ENCODE measurements at regions not wholly inside any gene's neighbourhood (a gene's known extent, or its start where the extent isn't known, plus 50 kb on each side); places are given as distances from the start of the nearest gene placed in this dataset.
"Not testable (repeated sequence)": the region's sequence is repeated elsewhere in the genome, so short reads cannot be mapped to it uniquely, and the experiment has no call there.

- no peaks in the 10 kb centered on the region for H3K36me3 ChIP-seq (ENCODE audit: insufficient read depth, low read length)
- H3K27ac ChIP-seq = no peak overlapping the region
- no peak overlapping the region for H3K9ac ChIP-seq (ENCODE audit: insufficient read length)
- no peak for DNase-seq (ENCODE audit: low read depth, low spot score)
- H3K9me3 ChIP-seq (ENCODE audit: low read depth, low read length) = no peaks in the 10 kb centered on the region
- TF ChIP-seq EZH2 (IDR thresholded peaks at IDR 0.05) = no peak
- TF ChIP-seq FOXP2 (optimal IDR thresholded peaks at IDR 0.05; ENCODE audit: control extremely low read depth, extremely low read length, insufficient read depth) = no peak
- no peak for TF ChIP-seq POLR2AphosphoS5 (IDR thresholded peaks at IDR 0.05; ENCODE audit: borderline replicate concordance, low read depth, low read length)
- H3K4me3 ChIP-seq = no peak overlapping the region
Measured at GRCh38 chr5:147101659-147102369, 133.0 kb upstream of the STK32A start.

DNA sequence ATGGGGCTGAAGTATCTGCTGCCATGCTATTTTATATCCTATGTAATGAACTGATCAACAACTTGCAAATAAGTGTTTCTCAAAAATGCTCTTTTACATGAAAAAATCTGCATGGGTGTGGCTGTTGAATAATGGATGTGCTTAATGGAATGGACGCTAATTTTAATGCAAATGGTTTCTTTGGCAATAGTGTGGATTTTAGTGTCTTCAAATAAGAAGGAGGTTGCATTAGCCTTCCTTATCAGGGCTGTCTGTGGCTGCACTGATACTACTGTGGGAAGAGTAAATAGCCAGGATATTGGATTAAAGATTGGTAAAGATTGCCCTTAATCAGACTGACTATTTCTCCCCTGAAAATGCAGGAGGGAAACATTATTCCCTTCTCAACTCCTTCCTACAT, 121.9 kb upstream of the STK32A start:
- TF ChIP-seq EZH2 (IDR thresholded peaks at IDR 0.05) (no peak), FOXP2 (optimal IDR thresholded peaks at IDR 0.05; ENCODE audit: control extremely low read depth, extremely low read length, insufficient read depth) (no peak), POLR2AphosphoS5 (IDR thresholded peaks at IDR 0.05; ENCODE audit: borderline replicate concordance, low read depth, low read length) (no peak)
- no peak for DNase-seq (ENCODE audit: low read depth, low spot score)
- H3K27ac ChIP-seq = no peak overlapping the region

DNA sequence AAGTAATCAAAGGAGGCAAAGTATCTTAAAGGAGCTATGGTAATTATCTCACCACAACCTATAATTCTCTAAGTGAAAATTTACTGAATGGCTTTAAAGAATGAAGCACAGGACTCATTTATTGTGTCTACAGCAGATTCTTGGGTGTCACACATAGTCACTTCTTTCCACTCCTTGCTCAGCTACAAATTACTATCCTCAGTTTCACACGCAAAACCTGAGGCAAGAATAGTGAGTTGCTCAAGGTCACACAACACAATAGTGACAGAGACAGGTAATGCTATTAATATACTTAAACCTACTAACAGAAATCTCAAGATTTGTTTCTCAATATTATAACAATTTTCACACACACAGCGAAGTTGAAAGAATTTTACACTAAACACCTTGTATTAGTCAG, 120.9 kb upstream of the STK32A start:
- H3K36me3 ChIP-seq (ENCODE audit: insufficient read depth, low read length) = no peaks in the 10 kb centered on the region
- no peak for TF ChIP-seq EZH2 (IDR thresholded peaks at IDR 0.05)
- no peak for TF ChIP-seq POLR2AphosphoS5 (IDR thresholded peaks at IDR 0.05; ENCODE audit: borderline replicate concordance, low read depth, low read length)
- no peak for TF ChIP-seq FOXP2 (optimal IDR thresholded peaks at IDR 0.05; ENCODE audit: control extremely low read depth, extremely low read length, insufficient read depth)
- no peak for DNase-seq (ENCODE audit: low read depth, low spot score)
- H3K27ac ChIP-seq = no peak overlapping the region
- H3K9me3 ChIP-seq (ENCODE audit: low read depth, low read length) = no peaks in the 10 kb centered on the region
- no peak overlapping the region for H3K9ac ChIP-seq (ENCODE audit: insufficient read length)
- H3K4me3 ChIP-seq = no peak overlapping the region

More for the DNA sequence above, 121.9 kb upstream of the STK32A start:
- Histone ChIP-seq H3K9me3 (ENCODE audit: low read depth, low read length) (no peaks in the 10 kb centered on the region), H3K9ac (ENCODE audit: insufficient read length) (no peak overlapping the region), H3K36me3 (ENCODE audit: insufficient read depth, low read length) (no peaks in the 10 kb centered on the region), H3K4me3 (no peak overlapping the region)

GRCh38 chr5:147139759-147140158, 95.1 kb upstream of the STK32A start:
- H3K9me3 ChIP-seq (ENCODE audit: low read depth, low read length); H3K36me3 ChIP-seq (ENCODE audit: insufficient read depth, low read length); DNase-seq (ENCODE audit: low read depth, low spot score): not testable (repeated sequence)

DNA sequence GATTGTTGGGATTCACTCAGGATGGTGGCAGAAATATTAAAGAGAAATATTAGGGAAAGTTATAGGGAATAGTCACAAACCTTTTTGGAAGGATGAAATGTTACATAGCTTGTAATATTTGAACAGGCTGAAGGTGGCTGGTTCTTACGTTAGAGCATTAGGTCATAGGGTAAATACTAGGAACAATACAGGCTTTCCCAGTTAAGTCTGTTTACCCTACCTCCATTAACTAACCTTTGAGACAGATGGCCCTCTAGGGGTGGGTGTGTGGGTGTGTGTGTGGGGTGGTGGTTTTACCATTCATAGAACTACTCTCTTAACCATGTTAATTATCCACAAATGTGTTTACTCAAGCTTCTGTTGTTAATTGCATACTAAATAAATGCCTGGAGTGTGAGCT, 94.3 kb upstream of the STK32A start:
- Histone ChIP-seq H3K4me3 (no peak overlapping the region), H3K36me3 (ENCODE audit: insufficient read depth, low read length) (no peaks in the 10 kb centered on the region), H3K9me3 (ENCODE audit: low read depth, low read length) (no peaks in the 10 kb centered on the region), H3K27ac (no peak overlapping the region), H3K9ac (ENCODE audit: insufficient read length) (no peak overlapping the region)
- DNase-seq (ENCODE audit: low read depth, low spot score) = no peak
- TF ChIP-seq EZH2 (IDR thresholded peaks at IDR 0.05) (no peak), POLR2AphosphoS5 (IDR thresholded peaks at IDR 0.05; ENCODE audit: borderline replicate concordance, low read depth, low read length) (no peak), FOXP2 (optimal IDR thresholded peaks at IDR 0.05; ENCODE audit: control extremely low read depth, extremely low read length, insufficient read depth) (no peak)

More at GRCh38 chr5:147139759-147140158, 95.1 kb upstream of the STK32A start:
- H3K27ac ChIP-seq; H3K4me3 ChIP-seq; H3K9ac ChIP-seq (ENCODE audit: insufficient read length): not testable (repeated sequence)

- not testable (repeated sequence) for H3K9ac ChIP-seq (ENCODE audit: insufficient read length); H3K27ac ChIP-seq; H3K9me3 ChIP-seq (ENCODE audit: low read depth, low read length); H3K36me3 ChIP-seq (ENCODE audit: insufficient read depth, low read length); H3K4me3 ChIP-seq; DNase-seq (ENCODE audit: low read depth, low spot score)
Measured at GRCh38 chr5:147141580-147141979, 93.2 kb upstream of the STK32A start.

DNA sequence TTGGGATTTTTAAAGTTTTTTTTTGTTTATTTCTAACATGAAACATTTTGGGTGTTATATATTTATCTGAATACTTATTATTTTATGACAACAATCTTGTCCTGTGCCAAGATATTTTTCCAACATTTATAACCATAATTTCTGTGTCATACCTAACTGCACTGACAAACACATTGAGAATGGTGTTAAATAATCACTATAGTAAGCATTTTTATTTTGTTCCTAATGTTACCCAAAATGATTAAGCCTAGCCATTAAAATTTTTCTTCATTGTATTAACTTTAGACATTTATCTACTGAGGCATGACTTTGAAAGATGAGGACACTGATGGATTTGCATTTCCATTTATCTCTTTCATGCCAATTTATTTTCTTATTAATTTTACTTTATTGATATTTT, 91.6 kb upstream of the STK32A start:
- no peak for DNase-seq (ENCODE audit: low read depth, low spot score)
- Histone ChIP-seq H3K27ac (no peak overlapping the region), H3K4me3 (no peak overlapping the region), H3K36me3 (ENCODE audit: insufficient read depth, low read length) (no peaks in the 10 kb centered on the region), H3K9me3 (ENCODE audit: low read depth, low read length) (no peaks in the 10 kb centered on the region), H3K9ac (ENCODE audit: insufficient read length) (no peak overlapping the region)
- no peak for TF ChIP-seq FOXP2 (optimal IDR thresholded peaks at IDR 0.05; ENCODE audit: control extremely low read depth, extremely low read length, insufficient read depth)
- no peak for TF ChIP-seq POLR2AphosphoS5 (IDR thresholded peaks at IDR 0.05; ENCODE audit: borderline replicate concordance, low read depth, low read length)
- TF ChIP-seq EZH2 (IDR thresholded peaks at IDR 0.05) = no peak

DNA sequence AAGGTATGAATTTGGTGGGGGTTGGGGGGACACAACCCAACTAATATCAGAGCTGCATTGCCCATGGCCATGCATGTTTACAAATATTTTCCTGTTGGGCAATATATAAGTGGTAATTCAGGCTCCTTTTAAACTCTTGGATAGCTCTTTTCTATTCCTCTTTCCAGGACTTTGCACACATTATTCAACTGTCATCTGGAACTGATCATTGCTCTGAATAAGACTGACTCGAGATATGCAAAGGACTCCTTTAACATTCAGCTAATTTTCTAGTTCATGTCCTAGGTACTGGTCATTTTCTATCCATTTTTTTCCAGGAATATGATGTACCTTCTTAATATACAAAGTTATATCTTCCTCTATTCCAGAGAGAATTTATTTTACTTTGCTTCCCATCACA, 89.5 kb upstream of the STK32A start:
- DNase-seq (ENCODE audit: low read depth, low spot score) = no peak
- no peaks in the 10 kb centered on the region for H3K9me3 ChIP-seq (ENCODE audit: low read depth, low read length)
- no peak overlapping the region for H3K9ac ChIP-seq (ENCODE audit: insufficient read length)
- no peak overlapping the region for H3K27ac ChIP-seq
- TF ChIP-seq POLR2AphosphoS5 (IDR thresholded peaks at IDR 0.05; ENCODE audit: borderline replicate concordance, low read depth, low read length) (no peak), FOXP2 (optimal IDR thresholded peaks at IDR 0.05; ENCODE audit: control extremely low read depth, extremely low read length, insufficient read depth) (no peak), EZH2 (IDR thresholded peaks at IDR 0.05) (no peak)
- no peaks in the 10 kb centered on the region for H3K36me3 ChIP-seq (ENCODE audit: insufficient read depth, low read length)
- no peak overlapping the region for H3K4me3 ChIP-seq

DNA sequence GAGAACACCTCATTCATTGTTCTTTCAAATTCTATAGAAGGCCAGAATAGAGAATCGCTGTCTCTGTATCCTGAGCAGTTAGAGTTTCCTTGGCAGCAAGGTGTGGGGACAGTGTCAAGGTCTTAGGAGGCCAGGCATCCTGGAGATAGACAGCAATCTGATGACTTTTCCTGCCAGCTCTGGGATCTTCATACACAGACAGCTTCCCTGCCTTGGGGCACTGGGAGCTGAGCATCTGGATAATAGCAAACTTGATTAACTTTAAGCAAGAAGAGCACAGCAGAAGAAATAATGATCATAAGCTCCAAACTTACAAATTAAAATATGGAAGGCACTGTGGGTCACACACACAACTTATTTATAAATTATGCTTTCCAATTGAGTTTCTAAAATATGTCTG, 86.1 kb upstream of the STK32A start:
- Histone ChIP-seq H3K4me3 (no peak overlapping the region), H3K27ac (no peak overlapping the region), H3K9ac (ENCODE audit: insufficient read length) (no peak overlapping the region), H3K36me3 (ENCODE audit: insufficient read depth, low read length) (no peaks in the 10 kb centered on the region), H3K9me3 (ENCODE audit: low read depth, low read length) (no peaks in the 10 kb centered on the region)
- DNase-seq (ENCODE audit: low read depth, low spot score) = no peak
- TF ChIP-seq FOXP2 (optimal IDR thresholded peaks at IDR 0.05; ENCODE audit: control extremely low read depth, extremely low read length, insufficient read depth) = no peak
- TF ChIP-seq POLR2AphosphoS5 (IDR thresholded peaks at IDR 0.05; ENCODE audit: borderline replicate concordance, low read depth, low read length) = no peak
- no peak for TF ChIP-seq EZH2 (IDR thresholded peaks at IDR 0.05)
